Fibroblast of peridontal ligament (primary cell): ENCODE measurements at regions not wholly inside any gene's neighbourhood (a gene's known extent, or its start where the extent isn't known, plus 50 kb on each side); places are given as distances from the start of the nearest gene placed in this dataset.
A peak's percentile ranks its signal among the peaks of the same experiment; 100 is the strongest.
"Not testable (repeated sequence)": the region's sequence is repeated elsewhere in the genome, so short reads cannot be mapped to it uniquely, and the experiment has no call there.

ENCODE experiments used
- DNase-seq: peaks from one replicate; pipeline ENCODE4 v3.0.0-alpha.2; 2010; ENCODE audit errors: extremely low read depth

DNA sequence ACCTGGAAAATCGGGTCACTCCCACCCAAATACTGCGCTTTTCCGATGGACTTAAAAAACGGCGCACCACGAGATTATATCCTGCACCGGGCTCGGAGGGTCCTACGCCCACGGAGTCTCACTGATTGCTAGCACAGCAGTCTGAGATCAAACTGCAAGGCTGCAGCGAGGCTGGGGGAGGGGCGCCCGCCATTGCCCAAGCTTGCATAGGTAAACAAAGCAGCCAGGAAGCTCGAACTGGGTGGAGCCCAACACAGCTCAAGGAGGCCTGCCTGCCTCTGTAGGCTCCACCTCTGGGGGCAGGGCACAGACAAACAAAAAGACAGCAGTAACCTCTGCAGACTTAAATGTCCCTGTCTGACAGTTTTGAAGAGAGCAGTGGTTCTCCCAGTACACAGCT is 226.5 kb upstream of the RGMB start:
- DNase-seq, result not testable (repeated sequence)

DNA sequence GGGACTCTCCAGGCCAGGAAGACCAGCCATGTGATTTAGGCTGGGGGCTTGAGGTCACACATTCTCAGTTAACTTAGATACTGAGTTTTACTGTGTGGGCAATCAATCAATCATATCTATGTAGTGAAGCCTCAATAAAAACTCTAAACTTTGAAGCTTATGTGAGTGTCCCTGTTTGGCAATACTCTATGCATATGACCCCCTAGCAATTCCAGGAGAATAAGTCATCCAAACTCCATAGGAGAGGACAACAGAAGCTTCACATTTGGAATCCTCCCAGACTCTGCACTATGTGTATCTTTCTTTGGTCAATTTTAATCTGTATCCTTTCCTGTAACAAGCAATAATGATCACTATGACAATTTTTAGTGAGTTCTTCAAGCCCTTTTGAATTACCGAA is 216.8 kb upstream of the RGMB start:
- DNase-seq, result no peak

GRCh38 chr5:98557916-98558315 is 215.5 kb upstream of the RGMB start:
- DNase-seq, result no peak

DNA sequence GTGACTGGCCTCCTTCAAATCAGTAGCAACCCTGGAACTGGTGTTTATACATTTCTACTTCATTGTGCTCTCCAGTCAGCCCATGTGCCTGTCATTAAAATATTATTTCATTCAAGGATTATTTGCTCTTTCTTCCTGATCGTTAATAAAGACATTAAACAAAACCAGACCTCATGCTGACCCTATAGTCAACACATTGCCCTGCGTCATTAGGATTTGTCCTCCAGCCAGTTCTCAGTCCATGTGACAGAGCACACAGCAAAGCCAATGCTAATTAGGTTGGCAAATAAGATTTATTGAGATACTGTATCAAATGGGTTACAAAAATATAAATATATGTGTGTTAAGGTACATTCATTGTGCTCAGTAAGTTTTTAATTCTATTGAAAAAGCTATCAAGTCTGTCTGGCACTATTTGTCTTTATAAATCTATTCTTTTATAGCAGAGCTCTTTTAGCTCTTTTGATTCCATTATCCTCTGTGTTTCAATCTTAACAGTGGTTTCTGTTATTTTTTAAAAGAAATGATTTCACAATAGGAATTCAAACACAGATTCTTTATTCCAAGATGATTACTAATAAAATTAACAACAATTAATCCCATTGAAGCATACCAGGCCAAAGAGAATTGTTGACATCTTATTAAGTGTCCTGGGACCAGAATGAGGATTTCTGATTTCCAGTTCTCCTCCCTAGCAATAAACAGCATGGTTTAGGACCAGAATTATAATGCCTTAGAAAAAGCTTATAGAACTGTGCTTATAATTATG is 209.4 kb upstream of the RGMB start:
- DNase-seq, result no peak

DNA sequence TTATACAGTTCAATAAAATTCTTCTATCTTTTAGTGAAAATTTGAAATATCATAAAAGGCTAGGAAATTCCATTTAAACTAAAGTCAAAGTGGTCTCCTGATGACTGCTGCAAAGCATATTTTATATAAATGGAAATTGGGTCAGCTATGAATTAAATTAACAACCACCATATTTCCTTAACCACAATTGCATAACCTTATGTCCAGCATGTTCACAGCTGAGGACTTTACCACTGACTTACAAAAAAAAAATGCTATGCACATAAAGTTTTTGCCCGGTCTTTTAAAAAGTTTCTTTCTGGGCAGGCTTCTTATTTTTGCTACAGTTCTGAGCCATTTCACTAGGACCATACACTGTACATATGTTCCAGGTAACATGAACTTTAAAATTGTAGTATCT is 208.6 kb upstream of the RGMB start:
- peak; percentile 77 for DNase-seq

DNA sequence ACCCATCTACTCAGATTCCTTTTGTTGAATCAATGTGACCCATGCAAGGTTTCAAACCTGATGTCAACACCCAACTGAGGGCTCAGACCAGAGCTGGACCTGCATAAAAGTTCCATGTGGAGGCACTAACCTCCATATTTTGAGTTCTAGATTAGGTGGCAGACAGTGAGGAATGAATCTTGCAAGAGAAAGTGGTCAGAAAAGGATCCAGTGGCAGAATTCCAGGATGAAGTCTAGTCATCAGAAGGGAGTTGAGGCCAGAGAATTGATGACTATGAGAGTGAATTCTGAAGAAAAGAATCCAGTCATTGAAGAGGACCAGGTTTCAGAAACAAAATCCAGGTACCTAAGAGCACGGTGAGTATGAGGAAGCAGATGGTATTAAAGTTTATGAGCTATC is 205.1 kb upstream of the RGMB start:
- DNase-seq, result peak; percentile 53

GRCh38 chr5:98569288-98569687 is 204.2 kb upstream of the RGMB start:
- no peak for DNase-seq

DNA sequence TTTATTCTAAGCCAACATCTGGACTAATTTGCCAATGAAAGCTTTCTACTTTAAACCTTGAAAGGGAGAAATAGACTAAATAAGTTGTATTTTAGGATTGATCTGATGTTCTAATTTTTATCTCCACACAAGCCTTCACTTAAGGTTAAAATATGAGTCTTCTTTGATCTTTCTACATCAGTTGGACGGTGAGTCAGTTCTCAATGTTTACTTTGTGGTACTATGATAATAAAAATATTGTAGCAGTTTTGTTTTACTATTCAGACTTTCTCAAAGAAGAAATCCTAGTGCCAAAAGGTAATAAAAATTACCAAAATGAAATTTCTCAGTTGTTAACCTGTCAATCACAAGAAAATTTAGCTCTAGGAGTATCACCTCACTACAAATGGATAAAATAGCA is 203.5 kb upstream of the RGMB start:
- DNase-seq, result peak; percentile 65

GRCh38 chr5:98570661-98571191 is 202.7 kb upstream of the RGMB start:
- peak; percentile 37 for DNase-seq

- no peak for DNase-seq
Observed at GRCh38 chr5:98573834-98574320, 199.6 kb upstream of the RGMB start.

GRCh38 chr5:98576275-98576674 is 197.2 kb upstream of the RGMB start:
- no peak for DNase-seq

DNA sequence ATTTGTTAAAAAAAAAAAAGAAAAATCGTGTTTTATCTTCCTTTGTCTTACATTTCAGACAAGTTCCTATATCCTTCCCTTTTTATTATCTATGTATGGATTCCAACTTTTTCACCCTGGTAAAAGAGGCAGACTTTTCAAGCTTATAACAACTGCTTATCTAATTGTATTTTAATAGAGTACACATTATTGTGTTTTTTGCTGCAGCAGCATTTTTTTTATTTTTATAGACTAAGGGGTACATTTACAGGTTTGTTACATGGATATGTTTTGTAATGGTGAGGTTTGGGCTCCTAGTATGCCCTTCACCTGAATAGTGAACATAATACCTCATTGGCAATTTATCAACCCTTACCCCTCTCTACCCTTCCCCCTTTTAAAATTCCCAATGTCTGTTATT is 195.0 kb upstream of the RGMB start:
- DNase-seq, result no peak

- peak; percentile 77 for DNase-seq
Observed at GRCh38 chr5:98581112-98581997, 192.1 kb upstream of the RGMB start.

DNA sequence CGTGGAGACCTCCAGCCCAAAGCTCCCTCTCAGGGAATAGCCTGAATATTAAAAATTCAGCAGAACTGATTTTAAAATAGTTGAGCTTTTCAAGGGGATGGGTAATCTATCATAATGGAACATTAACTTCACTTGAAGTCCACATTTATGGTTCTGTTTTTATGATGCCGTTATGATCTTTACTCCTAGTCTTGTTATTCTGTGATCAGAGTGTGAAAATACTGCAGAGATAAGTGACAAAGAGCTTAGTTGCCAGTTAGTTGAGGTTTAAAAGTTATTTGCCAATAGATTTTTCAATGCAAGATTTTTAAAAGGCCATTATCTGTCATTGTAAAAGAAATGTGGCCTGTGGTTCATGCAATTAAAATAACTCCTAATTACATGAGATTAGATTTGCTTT is 189.9 kb upstream of the RGMB start:
- no peak for DNase-seq

- DNase-seq, result peak; percentile 41
Observed at GRCh38 chr5:98585661-98586310, 187.7 kb upstream of the RGMB start.

DNA sequence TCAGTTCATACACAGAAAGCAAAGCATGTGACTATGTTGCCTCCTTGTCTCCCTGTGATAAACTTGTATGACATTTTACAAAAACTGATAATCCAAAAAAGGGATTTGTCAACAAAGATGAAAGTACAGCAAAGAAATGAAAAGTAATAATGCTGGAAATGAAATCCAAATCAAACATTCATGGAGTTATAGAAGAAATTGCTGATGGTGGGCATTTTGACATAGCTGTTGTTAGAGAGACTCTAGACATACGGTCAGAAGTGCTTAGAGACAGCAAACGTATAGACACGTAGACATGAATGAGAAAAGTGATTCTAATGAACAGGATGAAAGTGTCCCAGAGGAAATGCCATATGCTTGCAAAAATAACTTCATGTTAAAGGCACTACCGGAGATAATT is 186.9 kb upstream of the RGMB start:
- DNase-seq, result no peak

DNA sequence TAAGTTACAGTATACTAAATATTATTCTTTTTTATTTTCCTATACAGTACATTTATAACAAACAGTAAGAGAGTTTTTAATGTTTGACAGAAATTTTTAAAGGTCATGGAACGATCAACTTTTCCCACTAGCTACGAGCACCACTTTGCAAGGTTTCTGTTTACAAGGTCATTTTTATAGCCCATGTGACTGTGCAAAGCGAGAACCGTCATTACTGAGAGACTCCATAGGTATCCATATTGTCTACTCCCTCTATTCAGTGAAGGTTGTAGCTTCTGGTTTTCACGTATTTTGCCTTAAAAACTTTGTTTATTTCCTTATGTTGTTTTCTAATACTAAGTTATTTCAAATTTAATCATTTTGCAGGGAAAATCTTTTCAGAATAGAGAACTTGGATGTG is 186.3 kb upstream of the RGMB start:
- DNase-seq, result no peak

GRCh38 chr5:98588215-98588614 is 185.2 kb upstream of the RGMB start:
- peak; percentile 79 for DNase-seq

- DNase-seq, result no peak
Observed at GRCh38 chr5:98593418-98593817, 180.0 kb upstream of the RGMB start.

- no peak for DNase-seq
Observed at GRCh38 chr5:98594098-98594497, 179.4 kb upstream of the RGMB start.

- DNase-seq, result peak; percentile 61
Observed at GRCh38 chr5:98599016-98599415, 174.4 kb upstream of the RGMB start.

DNA sequence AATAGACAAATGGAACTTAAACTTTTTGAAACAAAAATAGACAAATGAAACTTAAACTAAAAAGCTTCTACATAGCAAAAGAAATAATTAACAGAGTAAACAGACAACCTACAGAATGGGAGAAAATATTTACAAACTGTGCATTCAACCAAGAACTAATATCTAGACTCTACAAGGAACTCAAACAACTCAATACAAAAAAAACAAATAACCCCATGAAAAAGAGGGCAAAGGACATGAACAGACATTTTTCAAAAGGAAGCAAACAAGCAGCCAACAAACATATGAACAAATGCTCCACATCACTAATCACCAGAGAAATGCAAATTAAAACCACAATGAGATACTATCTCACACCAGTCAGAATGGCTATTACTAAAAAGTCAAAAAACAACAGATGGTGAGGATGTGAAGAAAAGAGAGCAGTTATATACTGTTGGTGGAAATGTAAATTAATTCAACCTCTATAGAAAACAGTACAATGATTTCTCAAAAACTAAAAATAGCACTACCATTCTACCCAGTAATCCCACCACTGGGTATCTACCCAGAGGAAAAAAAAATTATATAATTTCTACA is 170.8 kb upstream of the RGMB start:
- no peak for DNase-seq
